Right ventricle myocardium inferior (tissue), 1 donor: ENCODE measurements at regions not wholly inside any gene's neighbourhood (a gene's known extent, or its start where the extent isn't known, plus 50 kb on each side); places are given as distances from the start of the nearest gene placed in this dataset.

ENCODE experiments used
- ATAC-seq: fragments of 200-7000 bp; cut with Tn5 transposase; one replicate; pipeline ENCODE4 v1.9.1; 2020; ENCODE audit warnings: mild to moderate bottlenecking, moderate library complexity
- DNase-seq: peaks from one replicate; pipeline ENCODE4 v3.0.0; 2021; ENCODE audit errors: missing footprints
- intact Hi-C: fragments of 100-400 bp; cut with DNase I; formaldehyde crosslinking; loops from one replicate; pipeline ENCODE4 v1.11.0; 2022
- donor health status: DM: no; HTN: yes; CAD: no; lungs with severe emphysema.

DNA sequence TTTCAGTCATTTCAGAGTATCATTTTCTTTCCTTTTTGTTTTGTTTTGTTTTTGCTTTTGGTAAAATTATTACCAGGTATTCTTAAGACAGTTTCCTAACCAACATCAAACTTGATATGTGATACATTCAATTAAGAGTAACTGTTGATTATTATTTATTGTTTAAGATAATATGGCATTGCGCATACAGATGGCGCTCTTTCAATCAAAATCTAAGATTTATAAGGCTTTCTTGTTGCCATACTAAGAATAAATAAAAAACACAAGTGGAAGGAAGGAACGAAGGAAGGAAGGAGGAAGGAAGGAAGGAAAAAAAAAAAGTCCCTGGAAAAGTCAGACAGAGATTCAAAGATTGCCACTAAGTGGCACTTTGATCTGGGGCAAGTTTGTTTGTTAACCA is 1308.7 kb upstream of the FAM98A start:
- ATAC-seq = no peak
- intact Hi-C loops = no loop called here
- no peak for DNase-seq

GRCh38 chr2:34901739-34902138 is 1302.6 kb upstream of the FAM98A start:
- ATAC-seq (peak; percentile 52), DNase-seq (no peak)
- intact Hi-C loops = no loop called here

DNA sequence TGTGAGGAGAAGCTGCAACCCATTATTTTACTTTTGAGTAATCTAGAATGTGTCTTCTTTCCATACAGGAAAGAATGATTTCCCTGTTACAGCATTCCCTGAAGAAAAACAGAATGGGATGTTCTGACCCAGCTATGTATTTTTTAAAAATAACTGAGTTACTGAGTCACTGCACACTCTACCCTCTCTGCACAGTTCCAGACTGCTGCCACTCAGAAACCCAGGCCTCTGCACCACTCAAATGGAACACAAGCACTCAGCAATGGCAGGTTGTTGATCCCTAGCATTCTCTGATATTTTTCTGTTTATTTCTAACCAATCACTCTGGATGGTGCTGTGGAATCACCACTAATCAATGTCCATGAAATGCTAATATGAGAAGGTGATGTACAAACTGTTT is 1300.0 kb upstream of the FAM98A start:
- DNase-seq (no peak), ATAC-seq (no peak)
- intact Hi-C loops = no loop called here

GRCh38 chr2:34892766-34893165 is 1293.7 kb upstream of the FAM98A start:
- DNase-seq (no peak), ATAC-seq (peak; percentile 79)
- intact Hi-C loops = no loop called here

DNA sequence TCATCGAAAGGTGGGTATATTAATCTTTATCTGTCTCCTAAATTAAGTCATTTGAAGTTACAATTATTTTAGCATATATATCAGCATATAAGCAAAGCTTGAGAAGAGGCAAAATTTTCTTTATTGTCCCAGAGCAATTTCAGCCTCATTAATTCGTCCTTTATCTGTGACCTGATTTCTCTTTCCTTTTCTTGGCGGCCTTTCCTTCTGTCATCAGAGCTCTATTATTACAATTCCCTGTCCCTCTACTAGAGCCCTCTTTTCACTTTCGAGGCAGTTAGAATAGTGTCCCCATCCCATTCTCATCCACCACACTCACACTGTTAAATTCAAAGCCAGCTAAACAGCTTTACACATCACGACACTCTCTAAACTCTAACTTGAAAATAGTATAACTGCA is 1293.2 kb upstream of the FAM98A start:
- DNase-seq (no peak), ATAC-seq (peak; percentile 39)
- intact Hi-C loops = no loop called here

DNA sequence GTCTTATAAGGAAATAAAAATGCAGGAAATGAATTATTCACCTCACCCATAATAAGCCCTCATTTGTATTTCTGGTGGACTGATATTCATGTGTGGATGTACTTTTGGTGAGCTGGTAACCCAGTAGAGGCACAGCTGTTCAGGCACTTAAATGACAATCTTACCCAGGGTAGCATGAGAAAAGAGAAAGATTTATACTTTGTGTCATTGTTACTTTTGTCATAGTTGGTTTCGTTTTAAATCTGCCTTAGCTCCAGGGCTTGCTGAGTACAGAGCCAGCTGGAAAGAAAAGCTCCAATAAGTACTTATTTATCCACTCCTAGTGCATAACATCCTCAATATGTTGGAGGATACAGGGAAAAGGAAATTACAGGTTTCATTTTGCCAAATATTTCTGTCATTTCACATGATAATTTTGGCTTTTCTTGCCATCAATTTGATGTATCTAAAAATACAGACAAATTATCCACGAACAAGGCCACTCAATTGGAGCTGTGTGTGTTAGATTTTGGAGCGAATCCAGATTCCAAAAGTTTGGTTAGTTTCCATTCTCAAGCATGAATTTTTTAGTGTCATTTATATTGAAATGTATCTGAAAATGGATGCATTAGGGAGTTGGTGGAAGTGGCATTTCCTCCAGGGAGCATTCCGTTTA is 1276.1 kb upstream of the FAM98A start:
- DNase-seq = no peak
- no peak for ATAC-seq
- intact Hi-C loops = no loop called here

DNA sequence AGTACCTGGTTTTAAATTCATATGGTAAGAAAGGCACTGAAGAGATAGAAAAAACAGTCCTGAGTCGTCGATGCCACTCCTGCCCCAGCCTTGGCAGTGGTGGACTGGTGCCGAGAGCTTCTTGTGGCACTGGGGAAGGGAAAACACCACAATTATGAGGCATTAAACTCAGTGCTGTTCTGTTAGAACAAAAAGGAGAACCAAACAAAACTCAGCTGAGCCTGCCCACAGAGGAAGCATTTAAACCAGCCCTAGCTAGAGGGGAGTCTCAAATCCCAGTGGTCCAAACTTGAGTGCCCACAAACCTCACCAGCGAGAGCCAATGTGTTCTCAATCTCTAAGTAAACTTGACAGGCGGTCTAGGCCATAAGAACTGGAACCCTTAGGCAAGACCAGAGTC is 1254.5 kb upstream of the FAM98A start:
- intact Hi-C loops = no loop called here
- no peak for DNase-seq
- no peak for ATAC-seq

DNA sequence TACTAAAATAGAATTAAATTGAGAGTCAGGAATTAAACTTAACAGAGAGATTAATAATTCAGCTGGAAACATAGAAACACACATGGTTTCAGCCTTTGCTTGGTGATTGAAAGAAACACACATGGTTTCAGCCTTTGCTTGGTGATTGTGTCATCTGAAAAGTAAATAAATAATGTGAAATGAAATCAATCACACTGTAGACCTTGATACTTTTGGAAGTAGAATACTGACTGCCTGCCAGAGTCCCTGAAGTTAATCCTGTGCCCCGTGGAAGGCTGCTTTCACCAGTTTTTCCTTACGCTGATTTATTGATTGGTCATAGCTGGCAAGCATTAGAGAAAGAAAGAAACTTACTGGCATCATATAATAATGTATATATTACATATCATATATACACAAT is 1252.7 kb upstream of the FAM98A start:
- no peak for DNase-seq
- intact Hi-C loops = no loop called here
- no peak for ATAC-seq

DNA sequence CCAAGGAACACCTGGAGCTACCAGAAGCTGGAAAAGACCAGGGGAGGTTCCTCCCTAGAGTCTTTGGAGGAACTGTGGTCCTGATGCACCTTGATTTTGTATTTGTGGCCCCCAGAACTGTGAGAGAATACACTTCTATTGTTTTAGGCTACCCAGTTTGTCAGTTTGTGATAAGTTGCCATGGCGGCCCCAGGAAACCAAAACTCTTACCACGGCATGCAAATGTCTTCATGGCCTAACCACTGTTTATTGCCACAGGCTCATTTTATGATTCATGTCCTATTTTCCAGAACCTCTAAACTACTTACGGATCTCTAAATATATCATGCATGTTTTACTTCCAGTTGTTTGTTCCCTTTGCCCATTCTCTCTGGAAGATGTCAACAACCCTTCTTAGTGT is 1250.7 kb upstream of the FAM98A start:
- ATAC-seq (no peak), DNase-seq (no peak)
- intact Hi-C loops = no loop called here

DNA sequence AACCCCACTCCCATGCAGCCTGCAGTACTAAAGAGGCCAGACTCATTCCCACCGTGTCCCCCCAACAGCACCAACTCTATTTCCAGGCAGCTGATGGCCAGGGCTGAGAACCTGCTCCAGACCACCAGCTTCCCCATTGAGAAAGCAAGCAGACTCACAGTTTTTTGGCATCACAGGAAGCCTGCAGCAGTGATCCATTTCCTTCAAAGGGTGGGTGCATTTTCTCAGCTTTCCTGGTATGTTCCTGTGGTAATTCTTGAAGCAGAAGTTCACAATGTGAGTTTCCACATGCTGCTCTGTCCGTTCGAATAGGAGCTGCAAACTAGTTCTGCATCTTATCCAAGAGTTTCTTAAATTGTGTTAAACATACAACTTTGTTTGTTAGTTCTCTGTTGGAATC is 1249.6 kb upstream of the FAM98A start:
- no peak for ATAC-seq

GRCh38 chr2:34848132-34848531 is 1249.0 kb upstream of the FAM98A start:
- intact Hi-C loops = no loop called here
- no peak for DNase-seq
- ATAC-seq = no peak

More for the DNA sequence above, 1249.6 kb upstream of the FAM98A start:
- DNase-seq = no peak
- intact Hi-C loops = no loop called here

- ATAC-seq (no peak), DNase-seq (no peak)
- intact Hi-C loops = no loop called here
Measured at GRCh38 chr2:34844629-34845028, 1245.5 kb upstream of the FAM98A start.

DNA sequence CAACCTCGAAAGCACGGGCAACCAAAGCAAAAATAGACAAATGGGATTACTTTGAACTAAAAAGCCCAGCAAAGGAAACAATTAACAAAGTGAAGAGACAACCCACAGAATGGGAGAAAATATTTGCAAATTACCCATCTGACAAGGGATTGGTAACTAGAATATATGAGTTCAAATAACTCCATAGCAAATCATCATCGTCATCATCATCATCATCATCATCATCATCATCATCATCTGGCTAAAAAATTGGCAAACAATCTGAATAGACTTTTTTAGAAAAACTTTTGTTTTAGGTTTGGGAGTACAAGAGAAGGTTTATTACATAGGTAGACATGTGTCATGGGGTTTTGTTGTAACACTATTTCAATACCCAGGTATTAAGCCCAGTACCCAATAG is 1239.3 kb upstream of the FAM98A start:
- DNase-seq (no peak), ATAC-seq (no peak)
- intact Hi-C loops = no loop called here

DNA sequence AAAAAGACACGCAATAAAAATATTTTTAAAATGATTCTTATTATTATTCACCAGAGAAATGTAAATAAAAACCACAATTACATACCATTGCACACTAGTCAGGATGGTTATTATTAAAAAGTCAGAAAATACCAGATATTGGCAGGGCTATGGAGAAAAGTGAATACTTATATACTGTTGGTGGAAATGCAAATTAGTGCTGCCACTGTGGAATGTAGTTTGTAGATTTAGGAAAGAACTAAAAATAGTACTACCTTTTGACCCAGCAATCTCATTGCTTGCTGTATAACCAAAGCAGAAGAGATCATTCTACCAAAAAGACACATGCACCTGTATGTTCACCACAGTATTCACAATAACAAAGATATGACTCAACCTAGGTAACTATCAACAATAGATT is 1237.3 kb upstream of the FAM98A start:
- ATAC-seq = no peak
- intact Hi-C loops = no loop called here
- no peak for DNase-seq

- intact Hi-C loops = no loop called here
- DNase-seq (no peak), ATAC-seq (no peak)
Measured at GRCh38 chr2:34831096-34831495, 1232.0 kb upstream of the FAM98A start.

- DNase-seq (no peak), ATAC-seq (no peak)
- intact Hi-C loops = no loop called here
Measured at GRCh38 chr2:34828481-34828880, 1229.4 kb upstream of the FAM98A start.

- DNase-seq (no peak), ATAC-seq (no peak)
- intact Hi-C loops = no loop called here
Measured at GRCh38 chr2:34827398-34827797, 1228.3 kb upstream of the FAM98A start.

GRCh38 chr2:34825686-34826085 is 1226.6 kb upstream of the FAM98A start:
- DNase-seq = no peak
- intact Hi-C loops = no loop called here
- ATAC-seq = no peak

DNA sequence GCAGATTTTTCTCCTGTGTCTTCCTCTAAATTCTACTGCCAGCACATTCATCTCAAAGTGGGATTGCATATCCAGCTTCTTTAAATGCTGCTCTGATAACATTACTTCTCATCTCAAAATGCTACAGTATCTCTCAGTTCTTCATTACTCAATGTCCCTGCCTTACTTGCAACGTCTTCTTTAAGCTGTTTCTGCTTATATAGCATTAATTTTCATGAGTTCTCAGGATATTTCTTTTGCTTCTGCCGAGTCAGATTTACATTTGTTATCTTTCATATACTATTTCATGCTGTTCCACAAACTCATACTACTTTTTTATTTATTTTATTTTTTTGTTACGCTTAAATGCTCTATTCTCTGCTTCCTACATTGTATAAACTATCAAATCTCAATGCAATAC is 1223.5 kb upstream of the FAM98A start:
- intact Hi-C loops = no loop called here
- ATAC-seq (no peak), DNase-seq (no peak)

DNA sequence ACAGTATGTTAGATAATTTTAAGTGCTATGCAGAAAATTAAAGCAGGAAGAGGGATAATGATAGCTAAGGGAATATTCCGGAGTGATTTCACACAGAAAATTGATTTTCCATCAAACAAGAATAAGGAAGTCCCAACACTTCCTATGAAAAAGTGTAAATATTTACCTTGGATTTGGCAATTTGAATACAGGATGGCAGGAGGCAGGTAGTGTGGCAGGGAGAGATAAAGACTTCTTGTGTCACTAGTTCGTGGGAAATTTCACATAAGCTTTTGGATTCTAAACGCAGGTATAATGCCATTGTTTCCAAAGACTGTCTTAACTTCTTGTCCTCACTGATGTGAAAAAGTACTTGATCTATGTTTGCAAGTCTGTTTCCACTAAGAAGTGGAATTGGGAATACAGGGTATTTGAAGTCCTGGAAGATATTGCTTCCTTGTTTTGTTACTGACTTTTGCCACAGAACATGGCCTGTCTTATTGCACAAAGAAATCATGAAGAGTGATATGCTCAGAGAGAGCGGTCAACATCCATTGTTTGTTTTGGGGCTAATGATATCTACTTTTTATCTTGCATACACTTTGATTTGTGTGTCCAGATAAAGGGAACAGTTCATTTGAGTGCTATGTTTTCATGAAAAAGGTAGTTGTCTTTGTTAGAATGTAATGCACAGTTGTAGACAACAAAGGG is 1216.1 kb upstream of the FAM98A start:
- DNase-seq = no peak
- ATAC-seq = no peak
- intact Hi-C loops = no loop called here

- ATAC-seq = no peak
- no peak for DNase-seq
- intact Hi-C loops = no loop called here
Measured at GRCh38 chr2:34810456-34810855, 1211.4 kb upstream of the FAM98A start.
